H1 (cell line): ENCODE measurements at regions not wholly inside any gene's neighbourhood (a gene's known extent, or its start where the extent isn't known, plus 50 kb on each side); places are given as distances from the start of the nearest gene placed in this dataset.

Experiments used
- CTCF ChIA-PET: fragments of 300-600 bp; sonication (Branson Sonifier 250); formaldehyde crosslinking; loops from one replicate; lab custom pipeline; 2021; ENCODE audit not compliant: partially characterized antibody; lab: Charles Lee
- POLR2A ChIA-PET: fragments of 300-600 bp; sonication (Branson Sonifier 250); formaldehyde crosslinking; loops from one replicate; lab custom pipeline; 2021; ENCODE audit warnings: inconsistent platforms; ENCODE audit not compliant: partially characterized antibody; lab: Charles Lee
- DNase-seq, 2 experiments: peaks; one replicate each; pipeline versions ENCODE4 v3.0.0 to v3.0.0-alpha.2; 2010 to 2022; ENCODE audit warnings: low spot score in 2 of 2, low read depth in 1 of 2, mixed read lengths in 1 of 2
- FAIRE-seq: peaks from 2 replicates; lab custom pipeline; 2011; peaks lifted over from hg19 to GRCh38; lab: Jason Lieb, UNC
- H2AFZ ChIP-seq: 2 replicates; pipeline ENCODE4 v1.8.1; 2012; ENCODE audit warnings: low read length, inconsistent platforms
- H2AK5ac ChIP-seq: 2 replicates; pipeline ENCODE4 v1.6.1; 2013; ENCODE audit warnings: low read depth, low read length
- H2BK120ac ChIP-seq: replicated peaks from 2 replicates; pipeline ENCODE3; 2013; ENCODE audit warnings: low read depth, low read length, inconsistent platforms
- H2BK12ac ChIP-seq: 2 replicates; pipeline ENCODE4 v1.6.1; 2013; ENCODE audit warnings: low read depth, low read length
- H2BK15ac ChIP-seq: 2 replicates; pipeline ENCODE4 v1.6.1; 2013; ENCODE audit warnings: low read length
- H2BK20ac ChIP-seq: 2 replicates; pipeline ENCODE4 v1.6.1; 2013; ENCODE audit warnings: low read length
- H2BK5ac ChIP-seq: 2 replicates; pipeline ENCODE4 v1.6.1; 2013; ENCODE audit warnings: low read depth, low read length
- H3K14ac ChIP-seq: 2 replicates; pipeline ENCODE4 v1.6.1; 2013; ENCODE audit warnings: inconsistent platforms; ENCODE audit not compliant: insufficient read length
- H3K18ac ChIP-seq: 2 replicates; pipeline ENCODE4 v1.6.1; 2013; ENCODE audit warnings: low read length; ENCODE audit errors: extremely low read depth
- H3K23ac ChIP-seq: 2 replicates; pipeline ENCODE4 v1.6.1; 2013; ENCODE audit warnings: inconsistent platforms; ENCODE audit not compliant: insufficient read length
- H3K23me2 ChIP-seq: 2 replicates; pipeline ENCODE4 v1.6.1; 2013; ENCODE audit warnings: low read depth, low read length
- H3K27ac ChIP-seq: 2 replicates; pipeline ENCODE4 v1.6.1; 2011; ENCODE audit warnings: low read depth, low read length, inconsistent platforms
- H3K27me3 ChIP-seq, 4 experiments: replicated peaks in 1 of 4; 1 replicate in 1 of 4; 2 replicates in 3 of 4; pipeline versions ENCODE4 v1.6.1 to v1.8.1; 2011 to 2013; ENCODE audit warnings: low read length in 3 of 4, mild to moderate bottlenecking in 3 of 4, inconsistent platforms in 2 of 4, mixed read lengths in 2 of 4, moderate library complexity in 1 of 4; ENCODE audit not compliant: control insufficient read depth in 3 of 4, insufficient read depth in 3 of 4; ENCODE audit errors: extremely low read depth in 1 of 4
- H3K36me3 ChIP-seq, 4 experiments: 2 replicates each; pipeline versions ENCODE4 v1.6.1 to v1.8.1; 2011 to 2013; ENCODE audit warnings: mild to moderate bottlenecking in 4 of 4, low read length in 3 of 4, moderate library complexity in 2 of 4, control low read depth in 1 of 4, inconsistent platforms in 1 of 4; ENCODE audit not compliant: insufficient read depth in 4 of 4, control insufficient read depth in 2 of 4
- H3K4ac ChIP-seq: replicated peaks from 2 replicates; pipeline ENCODE3; 2013; ENCODE audit warnings: low read length, low read depth, mixed read lengths, inconsistent platforms; ENCODE audit not compliant: insufficient read length
- H3K4me1 ChIP-seq, 4 experiments: replicated peaks in 1 of 4; 1 replicate in 1 of 4; 2 replicates in 3 of 4; pipeline versions ENCODE4 v1.6.1 to v1.8.1; 2011 to 2013; ENCODE audit warnings: low read length in 3 of 4, inconsistent platforms in 2 of 4, mixed read lengths in 1 of 4; ENCODE audit not compliant: insufficient read depth in 4 of 4, control insufficient read depth in 3 of 4
- H3K4me2 ChIP-seq, 2 experiments: 2 replicates each; pipeline versions ENCODE4 v1.6.1 to v1.8.1; 2011 to 2013; ENCODE audit warnings: low read depth in 2 of 2, low read length in 2 of 2, control low read depth in 1 of 2, inconsistent platforms in 1 of 2, mild to moderate bottlenecking in 1 of 2; ENCODE audit not compliant: insufficient read depth in 1 of 2
- H3K4me3 ChIP-seq, 4 experiments: fragments of 200-600, 300-600 bp in 1 of 4; sonication (generic), shearing (Covaris generic), sonication (Bioruptor Twin) in 1 of 4; 2 replicates each; pipeline versions ENCODE4 v1.5.1 to v1.8.1; 2011 to 2016; ENCODE audit warnings: low read length in 4 of 4, low read depth in 3 of 4, control low read depth in 2 of 4, inconsistent platforms in 2 of 4, mild to moderate bottlenecking in 2 of 4, mixed read lengths in 1 of 4, moderate library complexity in 1 of 4; ENCODE audit not compliant: insufficient read depth in 2 of 4; ENCODE audit errors: extremely low read depth in 1 of 4
- H3K56ac ChIP-seq: replicated peaks from 2 replicates; pipeline ENCODE3; 2013; ENCODE audit warnings: low read depth, mild to moderate bottlenecking, mixed read lengths, low read length, inconsistent platforms; ENCODE audit not compliant: insufficient read length
- H3K79me1 ChIP-seq: 2 replicates; pipeline ENCODE4 v1.6.1; 2013; ENCODE audit warnings: low read depth, low read length, control low read depth
- H3K79me2 ChIP-seq, 2 experiments: 2 replicates each; pipeline versions ENCODE4 v1.6.1 to v1.8.1; 2012 to 2013; ENCODE audit warnings: low read length in 2 of 2, mild to moderate bottlenecking in 2 of 2, inconsistent platforms in 1 of 2; ENCODE audit not compliant: insufficient read depth in 2 of 2, control insufficient read depth in 1 of 2
- H3K9ac ChIP-seq, 4 experiments: replicated peaks in 1 of 4; 1 replicate in 1 of 4; 2 replicates in 3 of 4; pipeline versions ENCODE4 v1.6.1 to v1.8.1; 2011 to 2013; ENCODE audit warnings: low read depth in 3 of 4, low read length in 3 of 4, control low read depth in 2 of 4, mild to moderate bottlenecking in 2 of 4, moderate library complexity in 2 of 4, inconsistent platforms in 1 of 4; ENCODE audit errors: extremely low read depth in 1 of 4
- H3K9me3 ChIP-seq, 2 experiments: 2 replicates each; pipeline versions ENCODE4 v1.6.1 to v1.8.1; 2012 to 2013; ENCODE audit warnings: mild to moderate bottlenecking in 2 of 2, moderate library complexity in 2 of 2, control low read depth in 1 of 2, inconsistent platforms in 1 of 2, low read depth in 1 of 2, low read length in 1 of 2, mixed read lengths in 1 of 2; ENCODE audit not compliant: insufficient read depth in 2 of 2
- H4K20me1 ChIP-seq, 2 experiments: replicated peaks in 1 of 2; 2 replicates each; pipeline versions ENCODE3 to v1.8.1; 2011 to 2013; ENCODE audit warnings: inconsistent platforms in 2 of 2, low read length in 2 of 2, mild to moderate bottlenecking in 1 of 2; ENCODE audit not compliant: insufficient read depth in 2 of 2, control insufficient read depth in 1 of 2
- H4K5ac ChIP-seq: 2 replicates; pipeline ENCODE4 v1.6.1; 2013; ENCODE audit warnings: low read length, low read depth, mixed read lengths, inconsistent platforms; ENCODE audit not compliant: insufficient read length
- H4K8ac ChIP-seq: 2 replicates; pipeline ENCODE4 v1.8.0; 2013; ENCODE audit warnings: mild to moderate bottlenecking, moderate library complexity, low read length, inconsistent platforms; ENCODE audit not compliant: insufficient read depth; ENCODE audit errors: extremely low read depth
- H4K91ac ChIP-seq: replicated peaks from 2 replicates; pipeline ENCODE3; 2013; ENCODE audit warnings: low read length, mixed read lengths, inconsistent platforms; ENCODE audit not compliant: insufficient read length
- CREB1 ChIP-seq: IDR thresholded peaks from 2 replicates; pipeline ENCODE4 v1.6.1; 2012; ENCODE audit warnings: inconsistent platforms
- SIRT6 ChIP-seq: IDR thresholded peaks from one replicate; pipeline ENCODE4 v1.7.1; 2012; ENCODE audit warnings: low read length, inconsistent platforms
- SRF ChIP-seq: IDR thresholded peaks from 2 replicates; pipeline ENCODE4 v1.6.1; 2011; ENCODE audit warnings: mild to moderate bottlenecking, low read depth, low read length, moderate library complexity
- USF2 ChIP-seq: IDR thresholded peaks from 2 replicates; pipeline ENCODE4 v1.6.1; 2011; ENCODE audit warnings: low read length, improper control_type of control experiment
- WGBS, 2 experiments: shearing (Covaris generic) in 1 of 2; methylation state at CpG; one replicate each; pipeline versions ENCODE4 v1.1.6 to v1.1.7; 2013 to 2015; ENCODE audit warnings: low lambda C conversion rate in 2 of 2, mixed read lengths in 2 of 2, inconsistent platforms in 1 of 2, low coverage in 1 of 2, missing lambda C conversion rate in 1 of 2; ENCODE audit not compliant: insufficient replicate concordance in 2 of 2, insufficient coverage in 1 of 2, insufficient read length in 1 of 2; ENCODE audit errors: extremely low coverage in 1 of 2, missing lambda C conversion rate in 1 of 2; 5-methylcytosine and 5-hydroxymethylcytosine counted together

- no peak overlapping the region for H3K56ac ChIP-seq
- no peak overlapping the region for H3K4ac ChIP-seq
- no peak overlapping the region for H2AFZ ChIP-seq
- no peak overlapping the region for H4K8ac ChIP-seq
- no peak overlapping the region for H2BK120ac ChIP-seq
- no peak overlapping the region for H4K5ac ChIP-seq
- CTCF ChIA-PET, result interaction anchor here (1.1 kb wide), 1 partner anchor 9 kb away, joined by 3 read pairs; no protein-coding TSS in a partner anchor
- POLR2A ChIA-PET, result no interaction called here
- TF ChIP-seq USF2, result no peak
- no peak for TF ChIP-seq SRF
- no peak for TF ChIP-seq CREB1
- no peak for TF ChIP-seq SIRT6
- no peaks in the 10 kb centered on the region for H3K36me3 ChIP-seq
- DNase-seq, result no peak
- H2BK12ac ChIP-seq, result no peak overlapping the region
- 76% methylated on average over 5 of the region's 5 CpGs; no CpG with 5 or more reads in 1 of the 2 experiments for WGBS, 2 experiments
- H3K4me1 ChIP-seq, result no peaks in the 10 kb centered on the region
- no peak overlapping the region for H3K23ac ChIP-seq
- H2BK5ac ChIP-seq, result no peak overlapping the region
- no peaks in the 10 kb centered on the region for H3K27me3 ChIP-seq
- H3K14ac ChIP-seq, result no peak overlapping the region
- H3K18ac ChIP-seq, result no peak overlapping the region
- no peak overlapping the region for H3K9ac ChIP-seq
- H4K20me1 ChIP-seq, result no peaks in the 10 kb centered on the region
- no peak overlapping the region for H3K4me3 ChIP-seq
- no peak overlapping the region for H2AK5ac ChIP-seq
- no peaks in the 10 kb centered on the region for H3K79me2 ChIP-seq
- H2BK20ac ChIP-seq, result no peak overlapping the region
- H4K91ac ChIP-seq, result no peak overlapping the region
- no peaks in the 10 kb centered on the region for H3K79me1 ChIP-seq
- no peak for FAIRE-seq
- H3K9me3 ChIP-seq, result no peaks in the 10 kb centered on the region
- H3K23me2 ChIP-seq, result no peaks in the 10 kb centered on the region
- no peak overlapping the region for H2BK15ac ChIP-seq
- no peak overlapping the region for H3K27ac ChIP-seq
- no peak overlapping the region for H3K4me2 ChIP-seq
Observed at GRCh38 chr11:45459491-45459890, 173.3 kb upstream of the SYT13 start.
